Loucy (cell line): ENCODE measurements at regions not wholly inside any gene's neighbourhood (a gene's known extent, or its start where the extent isn't known, plus 50 kb on each side); places are given as distances from the start of the nearest gene placed in this dataset.

ENCODE experiments used
- H2AFZ ChIP-seq: fragments of 200-600 bp; sonication (generic); 2 replicates; pipeline ENCODE4 v1.6.0; 2016; ENCODE audit warnings: antibody characterized with exemption, mild to moderate bottlenecking, low read length, moderate library complexity
- H3F3A ChIP-seq: fragments of 200-600 bp; 2 replicates; pipeline ENCODE4 v1.6.0; 2016; ENCODE audit warnings: antibody characterized with exemption, low read depth, mild to moderate bottlenecking
- H3K27me3 ChIP-seq: fragments of 200-600 bp; sonication (generic); 2 replicates; pipeline ENCODE4 v1.6.1; 2014; ENCODE audit warnings: low read length, mild to moderate bottlenecking; ENCODE audit not compliant: insufficient read depth, poor library complexity, severe bottlenecking
- H3K36me3 ChIP-seq: fragments of 200-600 bp; sonication (generic); 2 replicates; pipeline ENCODE4 v1.6.1; 2016; ENCODE audit warnings: low read length; ENCODE audit not compliant: insufficient read depth
- H3K4me1 ChIP-seq: fragments of 200-600 bp; sonication (generic); 2 replicates; pipeline ENCODE4 v1.5.1; 2014; ENCODE audit warnings: low read length, mild to moderate bottlenecking; ENCODE audit not compliant: insufficient read depth, poor library complexity, severe bottlenecking
- H3K4me2 ChIP-seq: fragments of 200-600 bp; sonication (generic); 2 replicates; pipeline ENCODE4 v1.6.0; 2014; ENCODE audit warnings: antibody characterized with exemption, low read length, low read depth, mild to moderate bottlenecking; ENCODE audit not compliant: poor library complexity, severe bottlenecking
- H3K4me3 ChIP-seq: fragments of 200-600 bp; sonication (generic); 2 replicates; pipeline ENCODE4 v1.5.1; 2014; ENCODE audit warnings: low read length, mild to moderate bottlenecking, mixed read lengths; ENCODE audit not compliant: poor library complexity, severe bottlenecking
- H3K79me2 ChIP-seq: fragments of 200-600 bp; sonication (generic); 2 replicates; pipeline ENCODE4 v1.6.1; 2014; ENCODE audit warnings: low read length; ENCODE audit not compliant: insufficient read depth
- H3K9ac ChIP-seq: fragments of 200-600 bp; sonication (generic); 2 replicates; pipeline ENCODE4 v1.6.0; 2014; ENCODE audit warnings: mild to moderate bottlenecking, low read depth, low read length, moderate library complexity; ENCODE audit not compliant: poor library complexity, severe bottlenecking
- H3K9me2 ChIP-seq: fragments of 200-600 bp; sonication (generic); replicated peaks from 2 replicates; pipeline ENCODE4 v1.6.1; 2016; ENCODE audit warnings: low read depth, low read length, mixed read lengths
- H3K9me3 ChIP-seq: fragments of 200-600 bp; sonication (generic); 2 replicates; pipeline ENCODE4 v1.6.1; 2014; ENCODE audit warnings: mild to moderate bottlenecking, antibody characterized with exemption, low read length, low read depth; ENCODE audit not compliant: insufficient read depth
- H4K20me1 ChIP-seq: fragments of 200-600 bp; sonication (generic); 2 replicates; pipeline ENCODE4 v1.6.0; 2014; ENCODE audit warnings: antibody characterized with exemption, low read length, mild to moderate bottlenecking; ENCODE audit not compliant: insufficient read depth, poor library complexity, severe bottlenecking
- EZH2phosphoT487 ChIP-seq: fragments of 200-600 bp; IDR thresholded peaks from 2 replicates; pipeline ENCODE4 v1.6.1; 2018; ENCODE audit warnings: antibody characterized with exemption, mild to moderate bottlenecking, moderate library complexity, borderline replicate concordance
- TF ChIP-seq, protein P1 (sequence below): fragments of 200-600 bp; sonication (generic); conservative IDR thresholded peaks from 2 replicates; pipeline ENCODE4 v1.5.1; 2014; ENCODE audit warnings: mild to moderate bottlenecking, antibody characterized with exemption, low read length

GRCh38 chr12:107978641-107979040 is 150.4 kb upstream of the WSCD2 start:
- Histone ChIP-seq H3K9me3 (peaks cover 6% of the 10 kb centered on the region; the same call in 1 of the 2 replicates), H3K36me3 (no peaks in the 10 kb centered on the region), H3K9ac (no peak overlapping the region), H3K4me1 (no peaks in the 10 kb centered on the region), H3K27me3 (no peaks in the 10 kb centered on the region), H3K9me2 (no peaks in the 10 kb centered on the region), H3K4me3 (no peak overlapping the region), H2AFZ (no peak overlapping the region), H4K20me1 (no peaks in the 10 kb centered on the region), H3K79me2 (no peaks in the 10 kb centered on the region), H3F3A (no peaks in the 10 kb centered on the region), H3K4me2 (no peak overlapping the region)
- no peak for TF ChIP-seq EZH2phosphoT487
- TF ChIP-seq, protein P1, sequence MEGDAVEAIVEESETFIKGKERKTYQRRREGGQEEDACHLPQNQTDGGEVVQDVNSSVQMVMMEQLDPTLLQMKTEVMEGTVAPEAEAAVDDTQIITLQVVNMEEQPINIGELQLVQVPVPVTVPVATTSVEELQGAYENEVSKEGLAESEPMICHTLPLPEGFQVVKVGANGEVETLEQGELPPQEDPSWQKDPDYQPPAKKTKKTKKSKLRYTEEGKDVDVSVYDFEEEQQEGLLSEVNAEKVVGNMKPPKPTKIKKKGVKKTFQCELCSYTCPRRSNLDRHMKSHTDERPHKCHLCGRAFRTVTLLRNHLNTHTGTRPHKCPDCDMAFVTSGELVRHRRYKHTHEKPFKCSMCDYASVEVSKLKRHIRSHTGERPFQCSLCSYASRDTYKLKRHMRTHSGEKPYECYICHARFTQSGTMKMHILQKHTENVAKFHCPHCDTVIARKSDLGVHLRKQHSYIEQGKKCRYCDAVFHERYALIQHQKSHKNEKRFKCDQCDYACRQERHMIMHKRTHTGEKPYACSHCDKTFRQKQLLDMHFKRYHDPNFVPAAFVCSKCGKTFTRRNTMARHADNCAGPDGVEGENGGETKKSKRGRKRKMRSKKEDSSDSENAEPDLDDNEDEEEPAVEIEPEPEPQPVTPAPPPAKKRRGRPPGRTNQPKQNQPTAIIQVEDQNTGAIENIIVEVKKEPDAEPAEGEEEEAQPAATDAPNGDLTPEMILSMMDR: no peak

- H3K79me2 ChIP-seq: no peaks in the 10 kb centered on the region
Observed at GRCh38 chr12:107983756-107984472, 145.2 kb upstream of the WSCD2 start.

DNA sequence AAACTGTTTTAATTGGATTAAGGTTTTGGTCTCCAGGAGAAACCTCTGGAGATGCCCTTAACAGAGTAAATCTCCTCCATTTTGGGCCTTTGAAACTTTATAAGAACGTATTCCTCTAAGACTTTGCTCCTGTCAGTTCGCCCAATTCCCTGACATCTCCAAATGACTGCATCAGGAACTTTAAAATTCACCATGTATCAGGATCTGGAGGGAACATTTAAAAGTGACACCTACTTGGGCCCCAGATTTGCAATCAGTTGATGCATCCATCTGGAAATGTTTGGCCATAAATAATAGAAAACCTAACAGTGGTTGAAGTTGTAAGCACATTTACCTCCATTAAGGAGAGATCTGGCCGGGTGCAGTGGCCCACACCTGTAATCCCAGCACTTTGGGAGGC is 144.1 kb upstream of the WSCD2 start:
- Histone ChIP-seq H3K4me1 (no peaks in the 10 kb centered on the region), H3K79me2 (no peaks in the 10 kb centered on the region), H3K4me2 (no peak overlapping the region), H2AFZ (no peak overlapping the region), H3K4me3 (no peak overlapping the region), H4K20me1 (no peaks in the 10 kb centered on the region), H3K9me2 (no peaks in the 10 kb centered on the region), H3K36me3 (no peaks in the 10 kb centered on the region), H3K27me3 (no peaks in the 10 kb centered on the region), H3K9ac (no peak overlapping the region), H3F3A (no peaks in the 10 kb centered on the region), H3K9me3 (no peaks in the 10 kb centered on the region)
- TF ChIP-seq, protein P1: no peak
- TF ChIP-seq EZH2phosphoT487: no peak

More at GRCh38 chr12:107983756-107984472, 145.2 kb upstream of the WSCD2 start:
- no peak overlapping the region for H3K4me3 ChIP-seq
- no peaks in the 10 kb centered on the region for H3K36me3 ChIP-seq
- H2AFZ ChIP-seq: no peak overlapping the region
- H3K9me3 ChIP-seq: no peaks in the 10 kb centered on the region
- no peaks in the 10 kb centered on the region for H4K20me1 ChIP-seq
- no peak overlapping the region for H3K9ac ChIP-seq
- H3K27me3 ChIP-seq: no peaks in the 10 kb centered on the region
- no peaks in the 10 kb centered on the region for H3F3A ChIP-seq
- no peaks in the 10 kb centered on the region for H3K9me2 ChIP-seq
- TF ChIP-seq EZH2phosphoT487: no peak
- TF ChIP-seq, protein P1: no peak
- H3K4me1 ChIP-seq: no peaks in the 10 kb centered on the region
- no peak overlapping the region for H3K4me2 ChIP-seq
